ENCODE measurements at regions not wholly inside any gene's neighbourhood (a gene's known extent, or its start where the extent isn't known, plus 50 kb on each side); places are given as distances from the start of the nearest gene placed in this dataset.

- DNase-seq (ENCODE audit: low read depth, low spot score): no peak
- H3K4me3 ChIP-seq (ENCODE audit: low read depth, low read length): no peak overlapping the region
- TF ChIP-seq CTCF (IDR thresholded peaks at IDR 0.05; ENCODE audit: insufficient read depth, low read length, missing control alignments): no peak
- ChIA-PET CTCF (no interaction called here), POLR2A (no interaction called here)
Measured at GRCh38 chr4:35534962-35535361, 709.4 kb downstream of the ARAP2 start.

- ChIA-PET POLR2A (no interaction called here), CTCF (no interaction called here)
- H3K4me3 ChIP-seq (ENCODE audit: low read depth, low read length): no peak overlapping the region
- TF ChIP-seq CTCF (IDR thresholded peaks at IDR 0.05; ENCODE audit: insufficient read depth, low read length, missing control alignments): no peak
- no peak for DNase-seq (ENCODE audit: low read depth, low spot score)
Measured at GRCh38 chr4:35538807-35539206, 705.5 kb downstream of the ARAP2 start.

GRCh38 chr4:35539404-35540055 lies 704.8 kb downstream of the ARAP2 start:
- no peak for DNase-seq (ENCODE audit: low read depth, low spot score)
- no peak for TF ChIP-seq CTCF (IDR thresholded peaks at IDR 0.05; ENCODE audit: insufficient read depth, low read length, missing control alignments)
- ChIA-PET POLR2A (no interaction called here), CTCF (no interaction called here)
- H3K4me3 ChIP-seq (ENCODE audit: low read depth, low read length): no peak overlapping the region

GRCh38 chr4:35541146-35541887 lies 703.0 kb downstream of the ARAP2 start:
- ChIA-PET CTCF (no interaction called here), POLR2A (no interaction called here)
- no peak for TF ChIP-seq CTCF (IDR thresholded peaks at IDR 0.05; ENCODE audit: insufficient read depth, low read length, missing control alignments)
- no peak for DNase-seq (ENCODE audit: low read depth, low spot score)
- H3K4me3 ChIP-seq (ENCODE audit: low read depth, low read length): no peak overlapping the region

GRCh38 chr4:35541888-35542213 lies 702.5 kb downstream of the ARAP2 start:
- CTCF ChIA-PET: no interaction called here
- TF ChIP-seq CTCF (IDR thresholded peaks at IDR 0.05; ENCODE audit: insufficient read depth, low read length, missing control alignments): no peak
- POLR2A ChIA-PET: no interaction called here
- no peak overlapping the region for H3K4me3 ChIP-seq (ENCODE audit: low read depth, low read length)
- no peak for DNase-seq (ENCODE audit: low read depth, low spot score)

- POLR2A ChIA-PET: no interaction called here
- TF ChIP-seq CTCF (IDR thresholded peaks at IDR 0.05; ENCODE audit: insufficient read depth, low read length, missing control alignments): no peak
- no peak for DNase-seq (ENCODE audit: low read depth, low spot score)
- H3K4me3 ChIP-seq (ENCODE audit: low read depth, low read length): no peak overlapping the region
- CTCF ChIA-PET: no interaction called here
Measured at GRCh38 chr4:35548921-35549320, 695.4 kb downstream of the ARAP2 start.
